SK-N-SH treated with all-trans-retinoic acid at 6 μM for 48 hours (cell line): ENCODE measurements at regions not wholly inside any gene's neighbourhood (a gene's known extent, or its start where the extent isn't known, plus 50 kb on each side); places are given as distances from the start of the nearest gene placed in this dataset.

ENCODE experiments used
- ARNTL ChIP-seq: fragments of 450-650 bp; formaldehyde crosslinking; IDR thresholded peaks from 2 replicates; pipeline ENCODE4 v1.5.0; 2020; ENCODE audit warnings: low read depth, mild to moderate bottlenecking, moderate library complexity, borderline replicate concordance
- BACH2 ChIP-seq: fragments of 250-450 bp; sonication (Bioruptor Pico); IDR thresholded peaks from 2 replicates; pipeline ENCODE4 v1.9.0; 2021; ENCODE audit warnings: mild to moderate bottlenecking, borderline replicate concordance
- CSDC2 ChIP-seq: fragments of 250-450 bp; sonication (Bioruptor Pico); IDR thresholded peaks from 2 replicates; pipeline ENCODE4 v1.5.0; 2020; ENCODE audit warnings: mild to moderate bottlenecking, moderate library complexity
- ESRRG ChIP-seq: fragments of 250-450 bp; sonication (Bioruptor Pico); IDR thresholded peaks from 2 replicates; pipeline ENCODE4 v1.6.1; 2021; ENCODE audit warnings: mild to moderate bottlenecking
- RARB ChIP-seq: fragments of 250-450 bp; sonication (Bioruptor Pico); IDR thresholded peaks from 2 replicates; pipeline ENCODE4 v1.8.0; 2021; ENCODE audit warnings: mild to moderate bottlenecking, moderate library complexity
- SNAI2 ChIP-seq: fragments of 250-450 bp; sonication (Bioruptor Pico); IDR thresholded peaks from 2 replicates; pipeline ENCODE4 v1.5.0; 2020; ENCODE audit warnings: mild to moderate bottlenecking, moderate library complexity
- TCF4 ChIP-seq: fragments of 250-450 bp; sonication (Bioruptor Pico); IDR thresholded peaks from 2 replicates; pipeline ENCODE4 v1.8.0; 2021; ENCODE audit warnings: mild to moderate bottlenecking, moderate library complexity, borderline replicate concordance
- TOX ChIP-seq: fragments of 250-450 bp; sonication (Bioruptor Pico); IDR thresholded peaks from 2 replicates; pipeline ENCODE4 v1.8.0; 2021; ENCODE audit warnings: mild to moderate bottlenecking, moderate library complexity, borderline replicate concordance
- ZFP3 ChIP-seq: fragments of 250-450 bp; sonication (Bioruptor Pico); IDR thresholded peaks from 2 replicates; pipeline ENCODE4 v1.5.0; 2020; ENCODE audit warnings: mild to moderate bottlenecking, moderate library complexity
- TF ChIP-seq, protein P1 (sequence below): fragments of 250-450 bp; sonication (Bioruptor Pico); IDR thresholded peaks from 2 replicates; pipeline ENCODE4 v1.8.0; 2020; ENCODE audit warnings: mild to moderate bottlenecking, moderate library complexity, borderline replicate concordance
- TF ChIP-seq, protein P2 (sequence below): fragments of 250-450 bp; sonication (Bioruptor Pico); IDR thresholded peaks from 2 replicates; pipeline ENCODE4 v1.5.1; 2020; ENCODE audit warnings: low read depth, mild to moderate bottlenecking, moderate library complexity

DNA sequence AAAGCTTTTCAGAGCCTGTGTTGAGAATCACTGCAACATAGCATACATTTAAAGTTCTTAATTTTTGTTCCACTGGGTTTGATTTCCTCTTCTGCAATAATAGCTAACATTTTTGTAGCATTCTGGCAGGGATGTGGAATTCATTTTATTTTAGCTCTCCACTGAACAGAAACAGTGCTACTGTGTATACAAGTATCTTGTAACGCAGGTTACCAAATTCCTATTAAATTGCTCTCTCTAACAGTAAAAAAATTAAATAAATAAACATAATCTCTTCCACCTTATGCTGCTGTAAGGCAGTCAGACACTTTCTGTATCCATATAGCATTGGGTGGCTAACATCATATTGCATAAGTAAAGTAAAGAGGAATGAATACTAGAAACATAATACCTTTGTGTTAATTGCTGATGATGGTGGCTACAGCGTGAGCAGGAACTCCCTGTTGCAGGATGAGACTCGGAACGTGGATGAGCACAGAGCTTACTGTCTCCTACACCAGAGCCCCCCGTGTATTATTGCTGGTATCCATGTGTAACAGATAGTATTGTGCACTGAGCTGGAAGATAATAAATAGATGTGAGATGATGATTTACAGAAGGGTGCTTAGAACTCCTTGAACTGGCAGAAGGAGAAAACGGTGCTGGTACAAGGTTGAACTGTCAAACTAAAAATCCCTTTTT lies 276.9 kb upstream of the SNX7 start:
- TF ChIP-seq ESRRG (CRISPR knock-in tag) (no peak), CSDC2 (CRISPR knock-in tag) (no peak), RARB (no peak), TOX (CRISPR knock-in tag) (no peak), ARNTL (no peak), ZFP3 (CRISPR knock-in tag) (no peak), BACH2 (no peak), TCF4 (no peak), SNAI2 (CRISPR knock-in tag) (no peak)
- TF ChIP-seq, protein P1, sequence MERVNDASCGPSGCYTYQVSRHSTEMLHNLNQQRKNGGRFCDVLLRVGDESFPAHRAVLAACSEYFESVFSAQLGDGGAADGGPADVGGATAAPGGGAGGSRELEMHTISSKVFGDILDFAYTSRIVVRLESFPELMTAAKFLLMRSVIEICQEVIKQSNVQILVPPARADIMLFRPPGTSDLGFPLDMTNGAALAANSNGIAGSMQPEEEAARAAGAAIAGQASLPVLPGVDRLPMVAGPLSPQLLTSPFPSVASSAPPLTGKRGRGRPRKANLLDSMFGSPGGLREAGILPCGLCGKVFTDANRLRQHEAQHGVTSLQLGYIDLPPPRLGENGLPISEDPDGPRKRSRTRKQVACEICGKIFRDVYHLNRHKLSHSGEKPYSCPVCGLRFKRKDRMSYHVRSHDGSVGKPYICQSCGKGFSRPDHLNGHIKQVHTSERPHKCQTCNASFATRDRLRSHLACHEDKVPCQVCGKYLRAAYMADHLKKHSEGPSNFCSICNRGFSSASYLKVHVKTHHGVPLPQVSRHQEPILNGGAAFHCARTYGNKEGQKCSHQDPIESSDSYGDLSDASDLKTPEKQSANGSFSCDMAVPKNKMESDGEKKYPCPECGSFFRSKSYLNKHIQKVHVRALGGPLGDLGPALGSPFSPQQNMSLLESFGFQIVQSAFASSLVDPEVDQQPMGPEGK (CRISPR knock-in tag) = no peak
- TF ChIP-seq, protein P2, sequence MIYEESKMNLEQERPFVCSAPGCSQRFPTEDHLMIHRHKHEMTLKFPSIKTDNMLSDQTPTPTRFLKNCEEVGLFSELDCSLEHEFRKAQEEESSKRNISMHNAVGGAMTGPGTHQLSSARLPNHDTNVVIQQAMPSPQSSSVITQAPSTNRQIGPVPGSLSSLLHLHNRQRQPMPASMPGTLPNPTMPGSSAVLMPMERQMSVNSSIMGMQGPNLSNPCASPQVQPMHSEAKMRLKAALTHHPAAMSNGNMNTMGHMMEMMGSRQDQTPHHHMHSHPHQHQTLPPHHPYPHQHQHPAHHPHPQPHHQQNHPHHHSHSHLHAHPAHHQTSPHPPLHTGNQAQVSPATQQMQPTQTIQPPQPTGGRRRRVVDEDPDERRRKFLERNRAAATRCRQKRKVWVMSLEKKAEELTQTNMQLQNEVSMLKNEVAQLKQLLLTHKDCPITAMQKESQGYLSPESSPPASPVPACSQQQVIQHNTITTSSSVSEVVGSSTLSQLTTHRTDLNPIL (CRISPR knock-in tag) = no peak
